Activated CD4-positive, alpha-beta T cell treated with anti-CD3 and anti-CD28 coated beads, Interleukin-10, Interleukin-2, amounts not matched to agents 100 ng/mL and 50 ng/mL, durations not matched to agents 16 hours and 8 hours (primary cell): ENCODE measurements at regions not wholly inside any gene's neighbourhood (a gene's known extent, or its start where the extent isn't known, plus 50 kb on each side); places are given as distances from the start of the nearest gene placed in this dataset.
"Not testable (repeated sequence)": the region's sequence is repeated elsewhere in the genome, so short reads cannot be mapped to it uniquely, and the experiment has no call there.

Experiments used
- DNase-seq: peaks from one replicate; pipeline ENCODE4 v3.0.0-alpha.2; 2020

DNA sequence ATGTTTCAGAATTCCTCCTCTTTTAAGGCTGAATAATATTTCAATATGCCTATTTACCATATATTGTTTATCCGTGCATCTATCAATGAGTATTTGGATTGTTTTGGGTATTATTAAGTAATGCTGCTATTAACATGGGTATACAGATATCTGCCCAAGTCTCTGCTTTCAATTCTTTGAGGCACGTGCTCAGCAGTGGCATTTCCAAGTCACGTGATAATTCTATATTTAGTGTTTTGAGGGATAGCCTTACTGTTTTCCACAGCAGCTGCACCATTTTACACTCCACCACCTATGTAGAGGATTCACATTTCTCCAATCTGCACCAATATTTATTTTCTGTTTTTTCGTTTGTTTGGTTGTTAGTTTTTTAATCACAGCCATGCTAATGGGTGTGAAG lies 636.8 kb upstream of the ANKRD30A start:
- no peak for DNase-seq

DNA sequence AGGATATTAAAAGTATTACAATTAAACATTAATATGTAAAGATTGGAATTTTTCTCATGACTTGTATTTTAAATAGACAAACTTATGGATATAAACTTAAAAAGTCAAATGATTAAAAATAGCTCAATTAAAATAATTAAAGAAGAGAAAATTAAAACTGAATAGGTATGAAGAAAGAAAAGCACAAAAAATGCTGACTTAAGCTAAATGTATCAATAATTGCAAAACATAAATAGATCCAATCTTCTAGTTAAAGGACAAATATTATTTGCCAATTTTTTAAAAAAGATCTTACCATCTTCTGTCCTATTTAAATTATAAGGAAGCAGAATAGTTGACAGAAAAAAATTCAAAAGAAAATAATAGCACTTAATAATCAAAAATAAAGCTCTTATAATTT lies 646.3 kb upstream of the ANKRD30A start:
- no peak for DNase-seq

DNA sequence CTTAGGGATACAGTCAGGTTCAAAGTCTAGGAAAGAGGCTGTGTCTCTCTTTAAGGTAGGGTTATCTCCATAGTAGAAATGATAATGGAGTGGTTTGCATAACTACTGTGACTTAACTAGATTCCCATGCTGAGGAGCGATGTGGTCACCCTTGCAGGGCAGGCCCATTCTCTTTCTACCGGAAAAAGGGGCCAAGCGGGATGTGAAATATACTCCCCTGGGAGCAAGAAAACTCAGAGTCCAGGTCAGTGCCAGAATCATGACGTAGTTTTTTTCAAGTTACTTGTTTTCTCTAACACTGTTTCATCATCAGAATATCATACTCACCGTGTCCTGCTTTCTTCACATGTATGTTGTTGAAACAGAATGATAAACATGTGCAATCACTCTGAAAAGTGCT lies 649.0 kb upstream of the ANKRD30A start:
- no peak for DNase-seq

DNA sequence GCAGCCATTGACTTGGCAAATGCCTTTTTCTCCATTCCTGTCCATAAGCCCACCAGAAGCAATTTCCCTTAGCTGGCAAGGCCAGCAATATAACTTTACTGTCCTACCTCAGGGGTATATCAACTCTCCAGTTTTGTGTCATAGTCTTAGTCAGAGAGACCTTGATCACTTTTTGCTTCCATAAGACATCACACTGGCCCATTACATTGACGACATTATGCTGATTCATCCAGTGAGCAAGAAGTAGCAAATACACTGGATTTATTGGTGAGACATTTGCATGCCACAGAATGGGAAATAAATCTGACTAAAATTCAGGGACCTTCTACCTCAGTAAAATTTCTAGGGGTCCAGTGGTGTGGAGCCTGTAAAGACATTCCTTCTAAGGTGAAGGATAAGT lies 649.7 kb upstream of the ANKRD30A start:
- DNase-seq, result no peak

DNA sequence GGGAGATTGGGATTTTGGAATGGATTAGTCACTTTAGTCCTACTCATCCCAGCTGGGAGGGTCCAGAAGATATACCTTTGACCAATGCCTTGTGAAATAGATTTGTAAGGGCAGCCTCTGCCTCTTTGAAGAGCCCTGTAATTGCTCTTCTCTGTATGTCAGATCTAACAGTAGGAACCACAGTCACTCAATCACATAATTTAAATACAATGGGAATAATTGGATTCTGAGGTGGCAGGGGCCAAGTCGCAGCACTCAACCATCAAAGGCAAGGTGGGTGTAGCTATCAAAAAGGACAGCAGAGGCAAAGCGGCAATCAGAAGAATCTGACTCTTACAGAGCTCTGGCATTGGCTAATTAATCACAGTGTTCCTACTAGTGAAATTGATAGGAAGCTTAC lies 650.9 kb upstream of the ANKRD30A start:
- no peak for DNase-seq

DNA sequence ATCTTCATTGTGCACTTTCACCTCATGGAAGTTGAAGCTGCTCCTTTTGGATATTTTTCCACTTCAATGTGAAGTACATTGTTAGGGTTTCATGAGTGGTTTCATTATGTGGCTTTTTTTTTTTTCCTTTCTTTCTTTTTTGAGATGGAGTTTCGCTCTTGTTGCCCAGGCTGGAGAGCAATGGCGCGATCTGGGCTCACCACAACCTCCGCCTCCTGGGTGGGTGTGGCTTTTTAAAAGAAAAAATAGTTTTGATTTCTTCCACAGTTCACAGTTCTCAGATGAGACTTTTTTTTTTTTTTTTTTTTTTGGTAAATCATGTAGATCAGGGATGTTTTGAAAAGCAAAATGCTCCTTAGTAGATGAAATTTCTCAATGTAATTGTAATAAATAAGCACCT lies 652.3 kb upstream of the ANKRD30A start:
- DNase-seq, result no peak

DNA sequence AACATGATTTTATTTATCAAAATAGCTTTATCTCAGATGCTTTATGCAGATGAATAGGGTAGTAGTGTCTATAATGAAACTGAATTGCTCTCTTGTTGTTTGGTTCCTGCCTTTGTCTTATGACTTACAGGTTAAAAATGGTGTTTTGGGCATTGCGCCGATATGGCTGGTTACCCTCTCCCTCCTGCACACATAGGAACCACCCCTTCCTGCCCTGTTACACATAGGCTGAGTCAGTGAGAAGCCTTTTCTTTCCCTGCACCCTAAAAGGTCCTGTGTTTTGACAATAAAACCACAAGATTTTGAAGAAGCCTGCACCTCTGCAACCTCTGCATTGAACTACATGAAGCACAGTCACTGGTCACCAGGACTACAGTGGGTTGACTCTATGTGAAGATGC lies 655.8 kb upstream of the ANKRD30A start:
- no peak for DNase-seq

DNA sequence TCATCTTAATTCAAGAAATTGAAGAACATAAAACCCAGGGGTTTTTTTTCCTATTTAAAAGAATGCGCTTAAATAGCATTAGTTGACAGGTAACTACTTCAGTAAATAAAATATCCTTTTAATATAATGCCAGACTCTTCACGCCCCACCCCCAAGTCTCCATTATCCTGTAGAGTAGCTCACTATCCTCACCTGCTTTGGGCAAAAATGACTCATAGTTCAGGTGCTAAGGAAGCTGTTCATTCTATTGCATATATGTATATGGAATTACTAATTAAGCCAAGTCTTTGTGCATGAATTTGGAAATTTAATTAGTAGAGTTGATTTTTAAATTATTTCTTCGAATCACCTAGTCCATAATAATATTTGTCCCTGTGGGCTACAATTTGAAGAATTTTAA lies 656.8 kb upstream of the ANKRD30A start:
- DNase-seq, result no peak

DNA sequence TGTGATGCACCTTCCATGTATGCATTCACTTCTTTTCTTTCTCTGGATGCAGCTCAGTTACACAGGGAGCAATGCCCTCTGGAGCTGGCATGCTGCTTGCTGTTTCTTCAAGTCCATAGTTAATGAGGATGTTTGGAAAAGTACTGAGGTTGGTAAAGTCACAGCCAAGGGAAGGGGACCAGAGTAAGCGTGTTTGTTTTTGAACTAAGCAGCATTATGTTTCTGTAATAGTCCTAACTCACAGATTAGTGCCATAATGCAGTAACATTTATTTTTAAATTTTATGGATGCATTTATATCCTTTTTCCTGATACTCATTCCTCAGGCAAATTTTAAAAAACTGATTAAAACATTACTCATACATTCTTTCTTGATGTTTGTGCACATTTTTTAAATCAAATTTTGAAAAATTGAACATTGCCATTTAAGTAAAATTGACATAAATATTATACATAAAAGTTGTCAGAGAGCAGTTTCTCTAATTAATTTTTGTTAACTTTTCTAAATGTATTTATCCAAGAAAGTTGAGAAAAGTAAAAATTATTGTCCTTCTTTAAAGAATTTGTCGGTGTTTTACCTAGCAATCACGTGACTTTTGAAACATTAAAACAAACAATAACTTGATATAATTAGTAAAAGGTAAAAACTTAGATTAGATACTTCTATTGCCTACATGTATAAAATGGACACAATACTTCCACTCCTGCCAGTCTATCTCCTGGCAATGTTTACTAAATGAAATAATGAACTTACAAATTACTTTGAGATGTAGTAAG lies 659.6 kb upstream of the ANKRD30A start:
- no peak for DNase-seq

DNA sequence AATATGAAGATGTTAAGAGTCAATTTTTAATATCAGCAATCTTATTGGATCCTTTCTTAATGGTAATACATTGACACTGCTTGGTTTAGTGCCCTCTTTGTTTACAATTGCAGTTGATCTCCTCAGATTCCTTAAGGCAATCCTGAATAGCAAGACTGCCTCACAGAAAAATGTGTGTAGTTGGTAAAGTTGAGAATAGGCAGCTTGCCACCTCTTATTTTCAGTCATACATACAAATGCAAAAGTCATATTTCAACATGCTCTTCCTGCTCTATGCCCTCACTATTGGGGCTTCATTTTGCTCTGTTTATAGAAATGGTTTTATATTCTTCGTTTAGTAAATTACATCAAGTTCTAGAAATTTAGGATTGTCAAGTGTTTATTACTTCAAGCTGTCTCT lies 661.1 kb upstream of the ANKRD30A start:
- DNase-seq, result no peak

DNA sequence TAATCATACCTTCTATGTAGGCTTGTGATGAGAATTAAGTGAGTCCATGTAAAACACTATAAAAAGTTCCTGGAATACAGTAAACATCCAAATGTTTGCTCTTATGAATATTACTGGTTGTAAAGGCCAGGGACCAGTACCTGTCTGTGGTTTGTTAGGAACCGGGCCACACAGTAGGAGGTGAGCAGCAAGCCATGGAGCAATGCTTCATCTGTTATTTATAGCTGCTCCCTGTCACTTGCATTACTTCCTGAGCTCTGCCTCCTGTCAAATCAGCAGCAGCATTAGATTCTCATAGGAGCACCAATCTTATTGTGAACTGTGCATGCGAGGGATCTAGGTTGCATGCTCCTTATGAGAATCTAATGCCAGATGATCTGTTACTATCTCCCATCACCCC lies 662.0 kb upstream of the ANKRD30A start:
- DNase-seq, result no peak

DNA sequence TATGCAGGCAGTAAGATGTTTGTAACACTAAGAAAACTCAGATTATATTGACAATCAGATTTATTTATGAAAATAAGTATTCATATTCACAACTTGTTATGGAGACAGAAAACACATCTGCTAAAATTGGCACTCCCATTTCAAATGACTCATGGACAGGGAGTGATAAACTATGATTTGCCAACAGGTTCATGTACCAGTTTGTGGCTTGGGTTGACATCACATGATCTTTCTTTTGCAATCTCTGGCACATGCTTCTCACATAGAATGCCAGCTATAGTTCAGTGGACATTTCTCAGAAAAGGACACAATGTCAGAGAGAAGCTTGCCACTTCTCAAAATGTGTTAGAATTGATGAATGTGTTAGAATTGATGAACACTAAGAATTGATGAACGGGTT lies 663.2 kb upstream of the ANKRD30A start:
- no peak for DNase-seq

DNA sequence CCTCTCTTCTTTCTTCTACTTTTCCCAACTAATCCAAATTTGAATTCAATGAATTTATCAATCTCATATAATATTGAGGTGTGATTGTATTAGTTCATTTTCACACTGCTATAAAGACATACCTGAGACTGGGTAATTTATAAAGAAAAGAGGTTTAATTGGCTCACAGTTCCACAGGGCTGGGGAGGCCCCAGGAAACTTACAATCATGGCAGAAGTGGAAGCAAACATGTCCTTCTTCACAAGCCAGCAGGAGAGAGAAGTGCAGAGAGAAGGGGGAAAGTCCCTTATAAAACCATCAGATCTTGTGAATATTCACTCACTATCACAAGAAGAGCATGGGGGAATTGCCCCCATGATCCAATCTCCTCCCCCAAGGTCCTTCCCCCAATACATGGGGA lies 667.0 kb upstream of the ANKRD30A start:
- DNase-seq, result not testable (repeated sequence)

DNA sequence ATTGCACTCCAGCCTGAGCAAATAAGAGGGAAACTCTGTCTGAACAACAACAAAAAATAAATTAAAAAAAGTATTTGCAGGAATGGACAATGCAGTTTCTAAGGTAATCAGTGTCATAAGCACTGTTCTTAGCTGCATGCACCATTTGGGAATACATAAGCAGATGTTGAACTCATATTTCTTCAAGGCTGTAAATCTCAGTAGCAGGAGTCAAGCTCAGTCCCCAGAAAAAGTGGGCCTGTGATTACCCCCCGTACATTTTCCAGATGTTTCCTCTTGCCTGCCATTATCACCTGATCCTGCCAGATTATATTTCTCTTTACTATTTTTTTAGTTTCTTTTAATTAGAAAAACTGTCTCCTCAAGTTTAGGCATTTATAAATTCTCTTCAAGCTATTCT lies 667.6 kb upstream of the ANKRD30A start:
- no peak for DNase-seq

DNA sequence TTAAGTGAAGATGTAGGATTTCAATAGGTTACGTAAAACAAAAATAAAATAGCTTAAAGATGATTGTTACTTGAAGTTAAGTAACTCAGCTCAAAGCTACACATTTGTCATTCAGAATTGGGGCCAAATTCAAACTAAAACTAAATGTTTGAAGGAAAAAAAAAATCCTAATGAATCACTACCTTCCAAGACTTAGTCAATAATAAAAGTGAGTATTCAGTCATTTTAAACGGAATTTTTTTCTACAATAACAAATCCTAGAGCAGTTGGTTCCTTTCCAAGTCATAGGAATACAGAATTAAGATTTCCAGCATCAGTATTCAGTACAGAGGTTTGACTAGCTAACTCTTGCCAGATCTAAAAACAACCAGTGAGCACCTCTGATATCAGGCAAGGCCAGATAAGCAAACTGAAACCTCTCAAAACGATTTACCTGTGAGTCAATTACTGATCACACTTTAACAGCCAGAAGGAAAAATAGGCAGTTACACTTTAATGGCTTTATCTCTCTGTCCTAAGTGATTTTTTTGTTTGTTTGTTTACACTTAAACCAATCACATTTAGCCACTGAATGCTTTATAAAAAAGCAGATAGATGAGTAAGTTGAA lies 669.8 kb upstream of the ANKRD30A start:
- DNase-seq, result no peak

DNA sequence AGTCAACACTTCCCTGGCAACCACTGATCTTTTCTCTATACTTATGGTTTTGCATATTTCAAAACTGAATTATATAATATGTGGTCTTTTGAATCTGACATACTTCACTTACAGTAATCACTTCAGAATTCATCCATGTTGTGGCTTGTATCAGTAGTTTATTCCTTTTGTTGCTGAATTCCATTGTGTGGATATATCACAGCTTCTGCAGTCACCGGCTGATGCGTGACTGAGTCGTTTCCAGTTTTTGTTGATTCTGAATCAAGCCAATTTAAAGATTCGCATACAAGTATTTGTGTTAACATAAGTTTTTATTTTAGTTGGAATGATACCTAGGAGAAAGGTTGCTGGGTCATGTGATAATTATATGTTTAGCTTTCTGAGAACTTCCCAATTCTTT lies 672.5 kb upstream of the ANKRD30A start:
- DNase-seq, result no peak

DNA sequence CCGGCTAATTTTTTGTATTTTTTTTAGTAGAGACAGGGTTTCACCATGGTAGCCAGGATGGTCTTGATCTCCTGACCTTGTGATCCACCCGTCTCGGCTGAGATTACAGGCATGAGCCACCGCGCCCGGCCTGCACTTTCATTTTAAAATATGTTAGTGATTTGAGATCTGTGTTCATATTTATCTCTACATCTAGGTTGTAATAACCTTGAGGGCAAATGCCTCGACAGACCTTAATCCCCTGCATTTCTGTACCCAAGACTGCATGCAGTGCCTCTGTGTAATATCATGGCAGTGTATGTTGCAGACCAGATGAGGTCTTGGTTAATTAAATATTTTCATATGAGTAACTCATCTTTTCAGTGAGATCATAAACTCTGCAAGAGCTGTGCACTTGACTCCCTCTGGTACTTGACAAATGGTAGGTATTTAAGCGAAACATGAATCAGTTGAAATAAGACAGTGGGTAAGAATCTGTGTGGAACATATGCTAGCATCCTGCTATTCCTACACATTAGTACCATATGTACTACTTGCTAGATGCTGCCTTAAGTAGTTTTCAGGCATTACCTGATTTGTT lies 673.9 kb upstream of the ANKRD30A start:
- DNase-seq, result no peak

DNA sequence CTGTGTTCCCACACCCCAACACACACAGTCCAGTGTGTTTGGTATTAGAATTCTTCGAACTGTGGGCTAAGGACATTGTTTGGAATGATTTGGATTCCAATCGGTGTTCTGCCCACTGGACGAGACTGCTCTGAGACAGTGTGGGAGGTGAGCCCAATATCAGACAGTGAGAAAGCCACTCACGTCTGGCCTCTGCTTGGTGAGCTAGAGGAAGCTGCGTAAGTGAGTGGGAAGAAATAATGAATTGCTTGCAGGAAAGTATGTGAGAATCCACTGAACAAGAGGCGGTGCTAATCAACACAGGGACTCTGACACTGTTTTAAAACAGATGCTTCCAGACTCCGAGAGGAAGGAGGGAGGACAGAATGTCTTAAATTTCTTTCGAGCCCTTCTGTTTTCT lies 675.0 kb upstream of the ANKRD30A start:
- no peak for DNase-seq

DNA sequence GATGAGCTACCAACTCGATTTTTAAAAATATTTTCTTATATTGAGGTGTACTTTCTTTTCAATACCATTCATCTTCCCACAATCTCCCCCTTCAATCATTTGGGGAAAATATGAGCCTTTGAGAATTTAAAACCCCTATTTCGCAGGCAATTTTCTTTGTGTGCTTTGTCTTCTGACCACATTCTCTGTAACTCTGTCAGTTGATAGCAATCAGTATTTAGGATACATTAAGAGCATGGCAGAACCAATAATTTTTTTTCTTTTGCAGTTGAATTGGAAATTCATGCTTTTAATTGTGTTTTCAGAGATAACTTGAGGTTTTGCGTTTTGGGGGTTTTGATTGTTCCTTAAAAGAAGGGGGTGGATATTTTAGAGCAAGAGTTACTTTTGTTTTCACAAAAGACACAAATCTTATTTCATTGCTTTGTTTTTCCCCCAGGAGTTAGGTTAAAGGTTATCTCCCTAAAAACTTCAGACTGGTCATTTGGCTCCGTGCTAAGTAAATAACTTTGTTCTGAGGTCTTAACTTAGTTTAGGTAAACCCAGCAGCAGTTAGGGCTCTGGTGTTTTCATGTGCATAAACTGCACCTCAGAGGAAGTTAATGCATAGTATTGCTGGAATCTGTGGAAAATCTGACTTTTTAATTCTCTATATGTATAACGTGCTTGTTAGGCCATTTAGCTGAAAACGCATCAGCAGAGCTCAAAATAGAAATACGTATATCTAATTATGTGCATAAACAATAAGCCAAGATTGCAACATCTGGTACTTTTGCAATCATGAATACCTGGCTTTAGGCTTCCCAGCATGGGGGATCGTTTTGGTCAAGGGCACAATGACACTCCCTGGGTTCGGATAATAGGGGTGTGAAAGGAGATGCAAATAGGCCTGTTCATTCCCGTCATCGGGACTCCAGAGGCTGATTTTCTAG lies 676.4 kb upstream of the ANKRD30A start:
- DNase-seq, result no peak

DNA sequence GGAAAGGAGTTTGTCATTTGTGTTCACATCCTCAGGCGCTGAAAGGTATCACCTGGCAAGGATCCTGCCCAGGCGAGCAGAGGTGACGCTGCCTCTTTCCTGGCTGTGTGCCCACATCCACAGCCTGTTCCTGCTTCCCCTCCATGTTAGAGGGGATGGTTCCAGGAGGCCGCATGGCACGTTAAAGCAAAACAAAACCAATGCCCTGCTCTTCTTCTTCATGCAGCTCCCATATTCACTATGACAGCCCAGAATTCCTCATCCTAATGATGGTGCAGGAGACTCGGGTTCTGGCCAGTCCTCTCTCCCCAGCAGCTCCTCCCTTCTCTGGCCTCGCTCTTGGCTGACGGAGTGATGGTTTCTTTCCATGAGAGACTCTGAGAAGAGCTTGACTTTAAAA lies 678.5 kb upstream of the ANKRD30A start:
- no peak for DNase-seq

DNA sequence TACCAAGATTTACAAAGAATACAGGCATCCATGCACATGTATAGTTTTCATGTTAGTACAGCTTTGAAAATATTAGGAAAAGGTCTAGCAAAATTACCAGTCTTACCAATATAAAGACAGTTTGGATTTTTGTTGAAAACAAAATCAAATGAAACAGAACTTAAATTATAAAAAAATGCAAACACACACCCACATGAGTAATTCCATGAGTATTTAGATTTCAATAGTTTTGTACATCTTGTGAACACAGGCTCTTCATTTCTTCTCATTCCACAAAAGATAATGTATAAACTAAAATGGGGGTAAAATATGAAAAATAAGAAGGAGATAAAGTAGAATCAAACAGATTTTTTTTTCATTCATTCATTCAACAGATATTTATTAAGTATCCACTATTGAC lies 682.2 kb upstream of the ANKRD30A start:
- DNase-seq, result no peak

DNA sequence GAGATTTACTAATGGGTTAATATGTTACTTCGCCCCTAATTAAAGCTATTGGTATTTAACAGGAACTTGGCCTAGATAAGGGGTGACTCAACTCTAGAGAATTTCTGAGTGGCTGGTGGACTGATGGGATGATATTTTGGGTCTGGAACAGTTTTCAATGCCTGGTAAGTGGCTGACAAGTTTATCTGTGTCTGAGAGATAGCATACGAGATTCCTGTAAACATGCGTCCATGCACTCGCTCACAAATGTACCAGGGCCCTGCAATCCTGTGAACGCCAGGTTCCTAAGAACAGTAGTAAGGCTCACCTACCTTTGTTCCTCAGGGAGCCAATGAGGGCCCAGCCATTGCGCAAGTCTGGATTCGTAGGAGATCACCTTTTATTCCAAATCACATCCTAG lies 683.8 kb upstream of the ANKRD30A start:
- no peak for DNase-seq

DNA sequence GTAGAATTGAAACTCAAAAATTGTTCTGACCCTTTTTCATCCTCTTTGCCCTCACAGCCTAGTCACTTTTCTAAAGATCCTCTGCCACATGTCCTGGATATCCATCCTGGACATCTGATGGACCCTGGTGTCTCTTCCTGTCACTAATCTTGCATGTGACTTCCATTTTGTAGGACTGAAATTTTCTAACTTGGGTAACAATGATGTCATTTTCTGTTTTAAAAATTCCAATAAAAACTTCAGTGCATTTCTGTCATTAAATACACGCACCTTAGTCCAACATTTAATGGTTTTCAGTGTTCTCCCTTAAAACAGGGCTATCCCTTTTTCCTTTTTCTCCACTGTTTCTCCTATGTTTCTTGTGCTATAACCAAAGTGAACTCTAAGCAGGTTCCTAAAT lies 684.9 kb upstream of the ANKRD30A start:
- no peak for DNase-seq

DNA sequence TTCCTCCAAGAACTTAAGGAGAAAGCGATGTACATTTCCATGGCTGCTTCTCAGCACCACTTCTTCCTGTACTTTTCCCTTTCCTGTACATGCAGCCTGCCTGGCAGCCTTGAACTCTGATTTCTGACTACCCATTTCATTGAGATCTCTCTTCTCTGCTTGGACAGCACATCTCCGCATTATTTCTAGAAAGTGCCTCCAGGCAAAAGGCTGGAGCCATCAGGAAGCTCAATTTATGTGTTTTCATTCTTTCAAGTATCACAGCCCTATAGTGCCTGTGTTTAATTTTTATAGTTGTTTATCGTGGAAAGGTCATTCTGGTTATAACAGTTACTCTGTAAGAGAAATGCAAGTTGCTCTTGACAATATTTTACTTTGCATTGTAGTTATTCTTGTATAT lies 688.0 kb upstream of the ANKRD30A start:
- no peak for DNase-seq
